HG02642 (cell line): ENCODE measurements at regions not wholly inside any gene's neighbourhood (a gene's known extent, or its start where the extent isn't known, plus 50 kb on each side); places are given as distances from the start of the nearest gene placed in this dataset.
"Not testable (repeated sequence)": the region's sequence is repeated elsewhere in the genome, so short reads cannot be mapped to it uniquely, and the experiment has no call there.

Source experiments
- ATAC-seq: cut with Tn5 transposase; IDR thresholded peaks from one replicate; pipeline ENCODE4 v1.9.1; 2021; ENCODE audit warnings: mild to moderate bottlenecking; ENCODE audit not compliant: unreplicated experiment, poor library complexity

DNA sequence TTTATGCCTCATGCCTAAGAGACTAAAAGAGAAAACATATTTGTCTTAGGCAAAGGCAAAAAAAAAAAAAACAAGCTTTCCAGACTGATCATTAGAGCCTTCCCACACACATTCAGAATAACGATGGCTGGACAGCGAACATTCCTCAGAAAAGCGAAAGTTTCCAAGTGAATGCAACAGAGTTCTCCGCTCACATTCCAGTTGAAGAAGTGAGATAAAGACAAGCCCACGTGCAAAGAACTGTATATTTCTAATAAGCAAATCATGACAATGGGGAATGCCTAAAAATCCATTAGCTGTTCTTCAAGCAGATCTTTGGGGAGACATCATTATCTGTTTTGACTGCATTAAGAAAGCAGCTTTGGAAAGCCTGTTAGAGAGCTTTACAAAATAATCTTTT is 347.9 kb downstream of the METTL4 start:
- ATAC-seq: no peak

GRCh38 chr18:2223849-2224248 is 347.5 kb downstream of the METTL4 start:
- ATAC-seq: no peak

GRCh38 chr18:2236232-2236631 is 335.1 kb downstream of the METTL4 start:
- no peak for ATAC-seq

- no peak for ATAC-seq
Measured at GRCh38 chr18:2237706-2238105, 333.6 kb downstream of the METTL4 start.

GRCh38 chr18:2240311-2240705 is 331.0 kb downstream of the METTL4 start:
- ATAC-seq: no peak

- no peak for ATAC-seq
Measured at GRCh38 chr18:2244641-2245040, 326.7 kb downstream of the METTL4 start.

- ATAC-seq: not testable (repeated sequence)
Measured at GRCh38 chr18:2247101-2247500, 324.2 kb downstream of the METTL4 start.

GRCh38 chr18:2254977-2255376 is 316.3 kb downstream of the METTL4 start:
- no peak for ATAC-seq

GRCh38 chr18:2256577-2256976 is 314.7 kb downstream of the METTL4 start:
- ATAC-seq: no peak

DNA sequence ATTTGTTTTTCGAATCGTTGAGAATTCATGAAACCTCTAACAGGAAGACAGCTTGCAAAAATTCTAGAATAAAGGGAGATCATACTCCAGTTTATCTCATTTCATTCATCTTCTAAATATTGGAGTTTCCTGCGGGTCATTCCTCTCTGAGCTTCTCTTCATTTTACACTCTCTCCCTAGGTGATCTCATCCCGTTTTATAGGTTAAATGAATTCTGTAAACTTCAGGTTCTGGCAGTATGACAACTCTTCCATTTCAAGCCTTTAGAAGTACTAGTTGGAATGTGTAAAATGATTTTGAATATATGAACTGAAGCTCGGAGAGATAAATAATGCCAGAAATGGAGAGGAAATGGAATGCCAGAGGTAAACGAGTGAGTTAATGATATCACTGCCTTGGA is 312.4 kb downstream of the METTL4 start:
- no peak for ATAC-seq

DNA sequence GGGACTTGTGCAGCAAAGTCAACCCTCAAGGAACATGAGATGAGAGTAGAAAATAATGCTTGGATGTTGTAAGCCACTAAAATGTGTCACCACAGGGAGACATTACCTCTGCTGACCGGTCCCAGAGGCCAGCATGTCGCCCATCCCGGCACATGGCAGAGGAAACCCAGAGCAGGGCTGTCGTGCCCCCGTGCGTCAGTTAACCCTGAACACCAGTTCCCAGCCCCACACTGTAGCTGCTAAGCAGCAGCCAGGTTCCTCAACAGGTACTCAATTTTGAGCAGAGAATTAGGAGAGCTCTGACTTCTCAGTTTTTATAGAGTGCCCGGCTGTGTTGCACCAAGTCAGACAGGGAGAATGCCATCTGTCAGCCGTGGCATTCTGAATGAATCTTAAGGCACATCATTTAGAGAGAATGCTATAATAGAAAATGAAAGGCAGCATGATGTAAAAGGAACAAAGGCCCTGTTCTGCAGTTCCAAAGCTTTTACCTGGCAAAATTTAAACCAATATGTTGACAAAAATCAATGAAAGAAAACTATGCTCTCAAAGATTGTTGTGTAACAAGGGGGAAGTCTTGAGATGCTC is 307.9 kb downstream of the METTL4 start:
- ATAC-seq: no peak

DNA sequence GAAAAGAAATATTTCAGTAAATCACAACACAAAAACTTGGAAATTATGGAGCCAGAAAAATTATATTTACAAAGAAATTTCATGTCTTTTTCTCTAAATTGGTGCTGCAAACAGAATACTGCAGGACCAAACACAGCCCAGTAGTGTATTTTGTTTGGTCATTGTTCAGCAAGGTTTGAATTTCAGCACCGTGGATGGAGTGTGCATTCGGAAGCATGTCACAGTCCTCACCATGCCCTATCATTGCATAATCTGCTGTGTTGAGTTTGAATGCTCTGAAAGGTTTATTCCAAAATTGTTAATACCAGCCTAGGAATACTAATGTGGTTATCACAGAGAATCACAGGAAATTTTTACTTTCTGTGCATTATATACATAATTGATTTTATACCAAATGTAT is 296.7 kb downstream of the METTL4 start:
- ATAC-seq: no peak

DNA sequence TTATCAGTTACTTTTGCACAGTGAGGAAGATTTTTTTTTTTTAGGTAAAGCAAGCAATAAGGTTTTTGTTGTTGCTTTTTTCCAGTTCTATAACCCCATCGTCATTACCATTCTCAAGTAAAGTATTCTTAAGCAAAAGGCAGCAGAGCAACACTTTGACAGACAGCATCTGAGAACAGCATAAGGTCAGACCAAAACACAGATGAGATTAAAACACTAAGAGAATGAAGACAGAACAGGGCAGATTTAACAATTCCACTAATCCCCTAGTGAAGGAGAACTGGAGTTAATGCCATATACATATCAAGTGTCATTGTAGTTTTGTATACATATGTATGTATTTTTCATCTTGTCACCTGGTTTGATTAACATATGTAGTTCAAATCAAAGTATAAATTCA is 290.2 kb downstream of the METTL4 start:
- no peak for ATAC-seq

GRCh38 chr18:2281523-2282199 is 289.6 kb downstream of the METTL4 start:
- ATAC-seq: no peak

- no peak for ATAC-seq
Measured at GRCh38 chr18:2293109-2293839, 278.0 kb downstream of the METTL4 start.

- no peak for ATAC-seq
Measured at GRCh38 chr18:2301316-2301715, 270.0 kb downstream of the METTL4 start.

DNA sequence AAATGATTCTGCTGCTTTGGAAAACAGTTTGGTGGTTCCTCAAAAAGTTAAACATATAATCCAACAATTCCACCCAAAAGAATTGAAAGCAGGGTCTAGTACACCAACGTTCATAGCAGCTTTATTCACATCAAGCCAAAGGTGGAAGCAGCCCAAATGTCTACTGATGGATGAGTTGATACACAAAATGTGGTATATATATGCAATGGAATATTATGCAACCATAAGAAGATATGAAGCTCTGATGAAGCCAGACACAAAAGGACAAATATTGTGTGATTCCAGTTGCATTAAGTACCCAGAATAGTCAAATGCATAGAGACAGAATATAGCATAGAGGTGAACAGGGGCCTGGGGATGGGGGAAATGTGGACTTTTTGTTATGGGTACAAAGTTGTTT is 269.3 kb downstream of the METTL4 start:
- ATAC-seq: no peak

DNA sequence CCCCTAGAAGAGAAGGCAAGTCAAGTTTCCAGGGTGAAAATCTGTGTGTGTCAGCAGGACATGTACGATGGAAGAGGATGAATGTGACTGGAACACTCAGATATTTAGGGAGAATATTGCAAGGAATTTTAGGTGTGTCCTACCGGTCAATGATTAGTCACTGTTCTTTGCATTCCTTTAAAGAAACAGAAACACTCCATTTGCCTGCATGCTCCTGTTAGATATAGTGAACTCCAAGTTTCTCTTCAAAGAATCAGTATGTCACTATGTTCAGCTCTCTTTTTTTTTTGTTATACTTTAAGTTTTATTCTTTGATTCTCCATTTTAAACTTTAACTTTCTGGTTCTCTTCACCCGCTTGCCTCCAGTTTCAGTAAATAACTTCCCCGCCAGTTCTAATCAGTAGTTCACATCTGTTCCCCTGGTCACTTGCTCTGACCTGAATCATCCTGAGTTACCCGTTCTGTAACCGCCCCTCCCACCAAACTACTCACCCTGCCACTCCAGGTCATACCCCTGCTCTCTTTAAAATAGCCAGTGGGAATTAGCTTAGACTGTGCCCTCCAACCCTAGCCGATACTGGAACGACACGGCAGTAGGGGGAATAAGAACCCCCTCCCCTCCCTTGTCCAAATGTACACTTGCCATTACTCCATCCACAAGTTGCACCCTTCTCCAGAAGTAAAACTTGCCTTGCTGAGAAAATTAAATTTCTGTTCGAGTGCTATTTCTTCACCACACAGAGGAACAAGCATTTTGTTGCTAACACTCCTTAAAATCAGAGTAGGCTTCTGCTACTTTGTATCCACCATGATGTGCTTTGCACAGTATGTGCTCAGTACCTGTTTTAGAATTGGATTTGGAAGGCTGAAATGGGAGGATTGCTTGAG is 268.4 kb downstream of the METTL4 start:
- ATAC-seq: no peak

DNA sequence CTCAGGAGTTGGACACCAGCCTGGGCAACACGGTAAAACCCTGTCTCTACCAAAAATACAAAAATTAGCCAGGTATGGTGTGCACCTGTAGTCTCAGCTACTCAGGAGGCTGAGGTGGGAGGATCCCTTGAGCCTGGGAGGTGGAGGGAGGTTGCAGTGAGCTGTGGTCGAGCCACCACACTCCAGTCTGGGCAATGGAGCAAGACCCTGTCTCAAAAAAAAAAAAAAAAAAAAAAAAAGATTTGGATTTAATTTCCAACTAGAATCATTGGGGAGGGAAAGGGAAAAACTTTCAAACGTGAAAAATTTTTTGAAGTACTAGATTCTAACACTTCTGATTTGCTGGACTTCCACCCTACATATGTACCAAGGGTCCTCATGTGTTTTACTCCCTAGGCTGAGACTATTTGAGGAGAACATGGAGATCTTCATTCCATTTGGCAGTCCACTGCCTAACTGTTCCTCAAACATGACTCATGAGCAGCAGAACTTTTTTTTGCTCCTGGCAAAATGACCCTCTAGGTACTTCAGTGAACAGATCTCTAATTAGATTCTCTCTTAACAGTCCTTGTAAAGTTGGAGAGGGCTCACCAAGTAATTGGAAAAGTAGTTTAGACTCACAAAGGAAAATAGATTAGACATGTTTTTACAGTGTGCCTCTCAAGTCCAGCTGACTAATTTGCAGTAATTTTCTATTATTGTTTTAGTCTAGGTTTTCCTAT is 267.6 kb downstream of the METTL4 start:
- ATAC-seq: no peak
